ENCODE measurements at regions not wholly inside any gene's neighbourhood (a gene's known extent, or its start where the extent isn't known, plus 50 kb on each side); places are given as distances from the start of the nearest gene placed in this dataset.

GRCh38 chr1:212539737-212540430, 68.7 kb upstream of the ATF3 start:
- no peak for TF ChIP-seq CTCF (IDR thresholded peaks at IDR 0.05)
- TF ChIP-seq POLR2A (IDR thresholded peaks at IDR 0.05) = no peak
